ENCODE measurements at regions not wholly inside any gene's neighbourhood (a gene's known extent, or its start where the extent isn't known, plus 50 kb on each side); places are given as distances from the start of the nearest gene placed in this dataset.

DNA sequence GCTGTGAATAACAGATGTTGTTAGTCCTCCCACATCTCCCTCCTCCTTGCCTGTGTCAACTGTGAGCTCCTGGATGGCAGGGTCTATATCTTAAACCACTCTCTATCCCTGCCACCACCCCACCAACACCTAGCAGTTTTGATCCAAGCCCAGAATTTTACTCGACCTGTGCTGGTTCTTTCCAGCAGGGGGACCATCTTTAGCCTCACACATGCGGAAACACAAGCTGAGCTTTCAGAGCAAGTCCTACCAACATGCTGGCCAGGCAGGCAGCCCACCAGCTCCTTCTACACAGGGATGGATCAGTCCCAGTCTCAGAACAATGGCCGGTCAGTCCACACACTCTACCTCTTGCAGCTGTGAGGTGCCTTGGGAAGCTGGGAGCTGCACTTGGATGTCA lies 231.5 kb downstream of the NXPE2 start:
- TF ChIP-seq, protein P1, sequence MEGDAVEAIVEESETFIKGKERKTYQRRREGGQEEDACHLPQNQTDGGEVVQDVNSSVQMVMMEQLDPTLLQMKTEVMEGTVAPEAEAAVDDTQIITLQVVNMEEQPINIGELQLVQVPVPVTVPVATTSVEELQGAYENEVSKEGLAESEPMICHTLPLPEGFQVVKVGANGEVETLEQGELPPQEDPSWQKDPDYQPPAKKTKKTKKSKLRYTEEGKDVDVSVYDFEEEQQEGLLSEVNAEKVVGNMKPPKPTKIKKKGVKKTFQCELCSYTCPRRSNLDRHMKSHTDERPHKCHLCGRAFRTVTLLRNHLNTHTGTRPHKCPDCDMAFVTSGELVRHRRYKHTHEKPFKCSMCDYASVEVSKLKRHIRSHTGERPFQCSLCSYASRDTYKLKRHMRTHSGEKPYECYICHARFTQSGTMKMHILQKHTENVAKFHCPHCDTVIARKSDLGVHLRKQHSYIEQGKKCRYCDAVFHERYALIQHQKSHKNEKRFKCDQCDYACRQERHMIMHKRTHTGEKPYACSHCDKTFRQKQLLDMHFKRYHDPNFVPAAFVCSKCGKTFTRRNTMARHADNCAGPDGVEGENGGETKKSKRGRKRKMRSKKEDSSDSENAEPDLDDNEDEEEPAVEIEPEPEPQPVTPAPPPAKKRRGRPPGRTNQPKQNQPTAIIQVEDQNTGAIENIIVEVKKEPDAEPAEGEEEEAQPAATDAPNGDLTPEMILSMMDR (IDR thresholded peaks at IDR 0.05; ENCODE audit: insufficient read depth, low read depth, low read length) = no peak
- no peak for TF ChIP-seq EZH2 (IDR thresholded peaks at IDR 0.05; ENCODE audit: insufficient read depth, low read length)

Data from astrocyte (in vitro differentiated cells and primary cell).